ENCODE measurements at regions not wholly inside any gene's neighbourhood (a gene's known extent, or its start where the extent isn't known, plus 50 kb on each side); places are given as distances from the start of the nearest gene placed in this dataset.
"Not testable (repeated sequence)": the region's sequence is repeated elsewhere in the genome, so short reads cannot be mapped to it uniquely, and the experiment has no call there.

DNA sequence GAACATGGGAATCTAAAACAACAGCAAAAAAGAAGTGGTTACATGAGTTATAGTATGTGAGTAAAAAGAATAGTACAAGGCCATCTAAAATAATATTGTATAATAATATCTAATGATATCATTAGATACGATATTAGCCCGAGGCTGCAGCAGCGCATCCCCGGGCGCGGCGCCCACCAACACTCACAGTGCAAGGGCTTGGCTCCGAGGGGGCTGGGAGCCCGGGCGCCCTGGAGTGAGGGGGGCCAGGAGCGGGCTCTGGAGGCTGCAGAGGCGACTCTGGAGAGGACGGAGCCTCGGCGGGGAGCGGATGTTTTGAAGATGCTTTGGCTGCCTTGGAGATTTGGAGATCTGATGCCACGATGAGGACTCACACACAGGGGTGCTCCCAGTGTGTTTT, 68.1 kb upstream of the TMEM252 start:
- intact Hi-C loops (cut with DNase I) = no loop called here
- no peaks in the 10 kb centered on the region for H3K9me3 ChIP-seq
- no peak for ATAC-seq
- H3K36me3 ChIP-seq = no peaks in the 10 kb centered on the region
- H3K4me3 ChIP-seq = no peak overlapping the region
- H3K27ac ChIP-seq = no peak overlapping the region
- no peaks in the 10 kb centered on the region for H3K27me3 ChIP-seq
- no peak for TF ChIP-seq CTCF (IDR thresholded peaks at IDR 0.05)
- H3K4me1 ChIP-seq = no peaks in the 10 kb centered on the region
- DNase-seq = no peak

- H3K4me3 ChIP-seq = no peak overlapping the region
- H3K27ac ChIP-seq = no peak overlapping the region
- no peaks in the 10 kb centered on the region for H3K9me3 ChIP-seq
- H3K4me1 ChIP-seq = no peaks in the 10 kb centered on the region
- no peaks in the 10 kb centered on the region for H3K36me3 ChIP-seq
- ATAC-seq = no peak
- no peak for TF ChIP-seq CTCF (IDR thresholded peaks at IDR 0.05)
- no peaks in the 10 kb centered on the region for H3K27me3 ChIP-seq
- no peak for DNase-seq
- intact Hi-C loops (cut with DNase I) = no loop called here
These were observed 69.3 kb upstream of the TMEM252 start for GRCh38 chr9:68609901-68610415.

DNA sequence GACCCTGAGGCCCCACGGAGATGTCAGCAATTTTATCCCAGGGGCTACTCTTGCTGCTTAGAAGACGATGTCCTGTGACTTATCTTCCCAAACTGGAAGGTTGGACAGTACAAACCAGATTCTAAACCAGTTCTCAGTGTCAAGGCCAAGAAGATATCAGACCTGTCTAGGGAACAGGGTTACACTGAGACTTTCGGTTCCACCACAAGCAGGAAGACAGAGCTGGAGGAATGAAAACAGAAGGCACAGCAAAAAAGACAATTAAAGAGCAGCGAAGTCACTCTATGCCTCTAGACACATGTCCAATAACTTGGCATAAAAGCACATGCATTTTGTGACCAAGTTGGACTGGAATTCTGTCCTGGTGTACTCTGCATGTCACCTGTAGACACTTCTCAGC, 73.4 kb upstream of the TMEM252 start:
- Histone ChIP-seq H3K4me1 (no peaks in the 10 kb centered on the region), H3K9me3 (no peaks in the 10 kb centered on the region), H3K27ac (no peak overlapping the region), H3K36me3 (no peaks in the 10 kb centered on the region), H3K4me3 (no peak overlapping the region), H3K27me3 (no peaks in the 10 kb centered on the region)
- no peak for TF ChIP-seq CTCF (IDR thresholded peaks at IDR 0.05)
- no peak for DNase-seq
- intact Hi-C loops (cut with DNase I) = no loop called here
- ATAC-seq = no peak

DNA sequence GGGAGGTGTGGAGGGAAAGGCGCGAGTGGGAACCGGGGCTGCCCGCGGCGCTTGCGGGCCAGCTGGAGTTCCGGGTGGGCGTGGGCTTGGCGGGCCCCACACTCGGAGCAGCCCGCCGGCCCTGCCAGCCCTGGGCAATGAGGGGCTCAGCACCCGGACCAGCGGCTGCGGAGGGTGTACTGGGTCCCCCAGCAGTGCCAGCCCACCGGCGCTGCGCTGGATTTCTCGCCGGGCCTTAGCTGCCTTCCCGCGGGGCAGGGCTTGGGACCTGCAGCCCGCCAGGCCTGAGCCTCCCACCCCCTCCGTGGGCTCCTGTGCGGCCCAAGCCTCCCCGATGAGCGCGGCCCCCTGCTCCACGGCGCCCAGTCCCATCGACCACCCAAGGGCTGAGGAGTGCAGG, 76.3 kb upstream of the TMEM252 start:
- H3K36me3 ChIP-seq; H3K9me3 ChIP-seq; H3K27me3 ChIP-seq; intact Hi-C loops (cut with DNase I); DNase-seq; H3K27ac ChIP-seq; ATAC-seq; H3K4me1 ChIP-seq; H3K4me3 ChIP-seq: not testable (repeated sequence)

- TF ChIP-seq CTCF (IDR thresholded peaks at IDR 0.05) = no peak
- Histone ChIP-seq H3K27ac (no peak overlapping the region), H3K27me3 (no peaks in the 10 kb centered on the region), H3K4me1 (no peaks in the 10 kb centered on the region), H3K9me3 (no peaks in the 10 kb centered on the region), H3K36me3 (no peaks in the 10 kb centered on the region), H3K4me3 (no peak overlapping the region)
- ATAC-seq (no peak), DNase-seq (no peak)
- intact Hi-C loops (cut with DNase I) = no loop called here
These were observed 78.4 kb upstream of the TMEM252 start for GRCh38 chr9:68619072-68619471.

DNA sequence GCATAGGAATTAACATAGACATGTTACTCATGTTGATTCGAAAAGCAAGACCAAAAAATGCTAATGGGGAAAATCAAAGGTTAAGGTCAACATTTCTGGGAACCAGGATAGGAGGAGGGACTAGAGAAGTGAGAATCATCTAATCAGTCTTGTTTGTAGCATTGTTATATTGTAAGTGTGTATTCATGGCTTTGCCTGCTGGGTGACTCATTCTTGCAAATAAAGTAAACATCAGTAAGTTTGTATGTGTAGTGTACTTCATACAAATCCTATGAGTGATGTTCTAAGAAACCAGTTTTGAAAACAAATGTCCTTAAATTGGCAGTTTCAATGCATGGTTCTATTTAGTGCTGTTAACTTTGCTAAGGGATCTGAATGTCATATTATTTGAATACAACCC, 79.0 kb upstream of the TMEM252 start:
- TF ChIP-seq CTCF (IDR thresholded peaks at IDR 0.05) = no peak
- ATAC-seq = peak; percentile 68
- Histone ChIP-seq H3K27ac (no peak overlapping the region), H3K4me1 (no peaks in the 10 kb centered on the region), H3K36me3 (no peaks in the 10 kb centered on the region), H3K4me3 (no peak overlapping the region), H3K9me3 (no peaks in the 10 kb centered on the region), H3K27me3 (no peaks in the 10 kb centered on the region)
- intact Hi-C loops (cut with DNase I) = no loop called here
- DNase-seq = no peak
